ENCODE measurements at regions not wholly inside any gene's neighbourhood (a gene's known extent, or its start where the extent isn't known, plus 50 kb on each side); places are given as distances from the start of the nearest gene placed in this dataset.

DNA sequence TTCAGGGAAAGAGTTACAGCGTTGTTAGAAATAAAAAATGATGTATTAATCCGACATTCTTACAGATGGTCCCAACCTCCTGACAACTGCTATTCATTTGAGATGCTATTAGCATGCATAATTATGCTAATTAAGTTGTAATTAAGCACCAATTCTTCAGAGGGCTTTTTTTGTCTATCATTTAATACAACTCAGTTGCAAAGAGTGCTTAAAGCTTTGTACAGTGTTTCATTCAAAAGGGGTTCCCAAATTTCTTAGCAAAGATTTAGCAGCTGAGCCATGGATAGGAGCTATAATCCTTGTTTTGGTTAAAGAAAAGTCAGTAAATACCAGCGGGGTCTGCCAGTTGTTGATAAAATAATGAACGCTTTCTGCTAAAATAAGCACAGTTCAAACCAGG is 150.7 kb upstream of the DYNLRB2 start:
- H3K4me1 ChIP-seq (ENCODE audit: control insufficient read depth in 2 of 2, insufficient read depth in 2 of 2, low read length in 2 of 2) = no peaks in the 10 kb centered on the region
- Mint-ChIP-seq H3K4me3 (no peak overlapping the region), H3K27ac (no peak overlapping the region), H3K9me3 (ENCODE audit: insufficient read depth) (no peaks in the 10 kb centered on the region), H3K4me1 (no peaks in the 10 kb centered on the region), H3K27me3 (peaks cover 30% of the 10 kb centered on the region)
- H2AFZ ChIP-seq (ENCODE audit: insufficient read depth, low read depth, low read length, poor library complexity, severe bottlenecking) = no peak overlapping the region
- H3K27me3 ChIP-seq (replicated peaks in 1 of 4; ENCODE audit: control extremely low read depth in 1 of 4, control insufficient read depth in 3 of 4, insufficient read depth in 4 of 4, low read length in 3 of 4) = peaks cover 0 to 9% (median 1%) of the 10 kb centered on the region in 4 experiments
- TF ChIP-seq, protein P1, sequence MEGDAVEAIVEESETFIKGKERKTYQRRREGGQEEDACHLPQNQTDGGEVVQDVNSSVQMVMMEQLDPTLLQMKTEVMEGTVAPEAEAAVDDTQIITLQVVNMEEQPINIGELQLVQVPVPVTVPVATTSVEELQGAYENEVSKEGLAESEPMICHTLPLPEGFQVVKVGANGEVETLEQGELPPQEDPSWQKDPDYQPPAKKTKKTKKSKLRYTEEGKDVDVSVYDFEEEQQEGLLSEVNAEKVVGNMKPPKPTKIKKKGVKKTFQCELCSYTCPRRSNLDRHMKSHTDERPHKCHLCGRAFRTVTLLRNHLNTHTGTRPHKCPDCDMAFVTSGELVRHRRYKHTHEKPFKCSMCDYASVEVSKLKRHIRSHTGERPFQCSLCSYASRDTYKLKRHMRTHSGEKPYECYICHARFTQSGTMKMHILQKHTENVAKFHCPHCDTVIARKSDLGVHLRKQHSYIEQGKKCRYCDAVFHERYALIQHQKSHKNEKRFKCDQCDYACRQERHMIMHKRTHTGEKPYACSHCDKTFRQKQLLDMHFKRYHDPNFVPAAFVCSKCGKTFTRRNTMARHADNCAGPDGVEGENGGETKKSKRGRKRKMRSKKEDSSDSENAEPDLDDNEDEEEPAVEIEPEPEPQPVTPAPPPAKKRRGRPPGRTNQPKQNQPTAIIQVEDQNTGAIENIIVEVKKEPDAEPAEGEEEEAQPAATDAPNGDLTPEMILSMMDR (IDR thresholded peaks at IDR 0.05) = no peak
- TF ChIP-seq EZH2 (IDR thresholded peaks at IDR 0.05; ENCODE audit: borderline replicate concordance, insufficient read depth, low read depth, low read length, poor library complexity, severe bottlenecking) = no peak
- no CpG with 5 or more reads among the region's 4 CpGs for WGBS (ENCODE audit: insufficient coverage)
- no peak overlapping the region for H3K27ac ChIP-seq (ENCODE audit: low read length in 2 of 2)
- ChIA-PET POLR2A (no interaction called here), CTCF (no interaction called here)
- peaks cover 0 to 2% (median 2%) of the 10 kb centered on the region in 3 donors for H3K9me3 ChIP-seq (ENCODE audit: control extremely low read depth in 1 of 3, control insufficient read depth in 2 of 3, insufficient read depth in 1 of 3, low read length in 2 of 3)
- H3K4me2 ChIP-seq (replicated peaks; ENCODE audit: low read depth, low read length, poor library complexity, severe bottlenecking) = no peak overlapping the region
- no peaks in the 10 kb centered on the region for H3K36me3 ChIP-seq (replicated peaks in 1 of 2; ENCODE audit: control extremely low read depth in 1 of 2, control insufficient read depth in 1 of 2, extremely low read depth in 1 of 2, insufficient read depth in 2 of 2, low read length in 1 of 2)
- no peak overlapping the region for H3K4me3 ChIP-seq (ENCODE audit: control extremely low read depth in 1 of 5, extremely low read depth in 1 of 5, insufficient read depth in 1 of 5, low read depth in 2 of 5, low read length in 4 of 5)
- DNase-seq (no peak), ATAC-seq (ENCODE audit: low read depth) (no peak)
- no peaks in the 10 kb centered on the region for H3K79me2 ChIP-seq (ENCODE audit: control insufficient read depth, insufficient read depth, low read length)
- H3K9ac ChIP-seq (ENCODE audit: low read length) = no peak overlapping the region
- intact Hi-C loops (cut with micrococcal nuclease) = no loop called here
- no peaks in the 10 kb centered on the region for H4K20me1 ChIP-seq (ENCODE audit: control insufficient read depth, insufficient read depth, low read length, poor library complexity, severe bottlenecking)

- ATAC-seq (ENCODE audit: low read depth) (no peak), DNase-seq (no peak)
- CTCF ChIA-PET = no interaction called here
- Mint-ChIP-seq H3K27ac (no peak overlapping the region), H3K27me3 (peaks cover 32% of the 10 kb centered on the region), H3K4me3 (no peak overlapping the region), H3K9me3 (ENCODE audit: insufficient read depth) (no peaks in the 10 kb centered on the region), H3K4me1 (no peaks in the 10 kb centered on the region)
- no peak overlapping the region for H3K9ac ChIP-seq (ENCODE audit: low read length)
- no peaks in the 10 kb centered on the region for H3K4me1 ChIP-seq (ENCODE audit: control insufficient read depth in 2 of 2, insufficient read depth in 2 of 2, low read length in 2 of 2)
- POLR2A ChIA-PET = no interaction called here
- peaks cover 0 to 9% (median 1%) of the 10 kb centered on the region in 4 experiments for H3K27me3 ChIP-seq (replicated peaks in 1 of 4; ENCODE audit: control extremely low read depth in 1 of 4, control insufficient read depth in 3 of 4, insufficient read depth in 4 of 4, low read length in 3 of 4)
- H3K4me3 ChIP-seq (ENCODE audit: control extremely low read depth in 1 of 5, extremely low read depth in 1 of 5, insufficient read depth in 1 of 5, low read depth in 2 of 5, low read length in 4 of 5) = no peak overlapping the region
- H3K9me3 ChIP-seq (ENCODE audit: control extremely low read depth in 1 of 3, control insufficient read depth in 2 of 3, insufficient read depth in 1 of 3, low read length in 2 of 3) = peaks cover 0 to 2% (median under 1%) of the 10 kb centered on the region in 3 donors
- intact Hi-C loops (cut with micrococcal nuclease) = no loop called here
- no peaks in the 10 kb centered on the region for H3K36me3 ChIP-seq (replicated peaks in 1 of 2; ENCODE audit: control extremely low read depth in 1 of 2, control insufficient read depth in 1 of 2, extremely low read depth in 1 of 2, insufficient read depth in 2 of 2, low read length in 1 of 2)
- no peak for TF ChIP-seq EZH2 (IDR thresholded peaks at IDR 0.05; ENCODE audit: borderline replicate concordance, insufficient read depth, low read depth, low read length, poor library complexity, severe bottlenecking)
- TF ChIP-seq, protein P1 (IDR thresholded peaks at IDR 0.05) = no peak
- H4K20me1 ChIP-seq (ENCODE audit: control insufficient read depth, insufficient read depth, low read length, poor library complexity, severe bottlenecking) = no peaks in the 10 kb centered on the region
- H3K4me2 ChIP-seq (replicated peaks; ENCODE audit: low read depth, low read length, poor library complexity, severe bottlenecking) = no peak overlapping the region
- no peak overlapping the region for H3K27ac ChIP-seq (ENCODE audit: low read length in 2 of 2)
- H2AFZ ChIP-seq (ENCODE audit: insufficient read depth, low read depth, low read length, poor library complexity, severe bottlenecking) = no peak overlapping the region
- 65% methylated on average over 7 of the region's 9 CpGs for WGBS (ENCODE audit: insufficient coverage)
- no peaks in the 10 kb centered on the region for H3K79me2 ChIP-seq (ENCODE audit: control insufficient read depth, insufficient read depth, low read length)
Observed at GRCh38 chr16:80389338-80389737, 151.5 kb upstream of the DYNLRB2 start.
